H1 (cell line): ENCODE measurements at regions not wholly inside any gene's neighbourhood (a gene's known extent, or its start where the extent isn't known, plus 50 kb on each side); places are given as distances from the start of the nearest gene placed in this dataset.

Source experiments
- CTCF ChIA-PET: fragments of 300-600 bp; sonication (Branson Sonifier 250); formaldehyde crosslinking; loops from one replicate; lab custom pipeline; 2021; ENCODE audit not compliant: partially characterized antibody; lab: Charles Lee
- POLR2A ChIA-PET: fragments of 300-600 bp; sonication (Branson Sonifier 250); formaldehyde crosslinking; loops from one replicate; lab custom pipeline; 2021; ENCODE audit warnings: inconsistent platforms; ENCODE audit not compliant: partially characterized antibody; lab: Charles Lee
- DNase-seq, 2 experiments: peaks; one replicate each; pipeline versions ENCODE4 v3.0.0 to v3.0.0-alpha.2; 2010 to 2022; ENCODE audit warnings: low spot score in 2 of 2, low read depth in 1 of 2, mixed read lengths in 1 of 2
- FAIRE-seq: peaks from 2 replicates; lab custom pipeline; 2011; peaks lifted over from hg19 to GRCh38; lab: Jason Lieb, UNC
- H2AFZ ChIP-seq: 2 replicates; pipeline ENCODE4 v1.8.1; 2012; ENCODE audit warnings: low read length, inconsistent platforms
- H2AK5ac ChIP-seq: 2 replicates; pipeline ENCODE4 v1.6.1; 2013; ENCODE audit warnings: low read depth, low read length
- H2BK120ac ChIP-seq: replicated peaks from 2 replicates; pipeline ENCODE3; 2013; ENCODE audit warnings: low read depth, low read length, inconsistent platforms
- H2BK12ac ChIP-seq: 2 replicates; pipeline ENCODE4 v1.6.1; 2013; ENCODE audit warnings: low read depth, low read length
- H2BK15ac ChIP-seq: 2 replicates; pipeline ENCODE4 v1.6.1; 2013; ENCODE audit warnings: low read length
- H2BK20ac ChIP-seq: 2 replicates; pipeline ENCODE4 v1.6.1; 2013; ENCODE audit warnings: low read length
- H2BK5ac ChIP-seq: 2 replicates; pipeline ENCODE4 v1.6.1; 2013; ENCODE audit warnings: low read depth, low read length
- H3K14ac ChIP-seq: 2 replicates; pipeline ENCODE4 v1.6.1; 2013; ENCODE audit warnings: inconsistent platforms; ENCODE audit not compliant: insufficient read length
- H3K18ac ChIP-seq: 2 replicates; pipeline ENCODE4 v1.6.1; 2013; ENCODE audit warnings: low read length; ENCODE audit errors: extremely low read depth
- H3K23ac ChIP-seq: 2 replicates; pipeline ENCODE4 v1.6.1; 2013; ENCODE audit warnings: inconsistent platforms; ENCODE audit not compliant: insufficient read length
- H3K23me2 ChIP-seq: 2 replicates; pipeline ENCODE4 v1.6.1; 2013; ENCODE audit warnings: low read depth, low read length
- H3K27ac ChIP-seq: 2 replicates; pipeline ENCODE4 v1.6.1; 2011; ENCODE audit warnings: low read depth, low read length, inconsistent platforms
- H3K27me3 ChIP-seq, 4 experiments: replicated peaks in 1 of 4; 1 replicate in 1 of 4; 2 replicates in 3 of 4; pipeline versions ENCODE4 v1.6.1 to v1.8.1; 2011 to 2013; ENCODE audit warnings: low read length in 3 of 4, mild to moderate bottlenecking in 3 of 4, inconsistent platforms in 2 of 4, mixed read lengths in 2 of 4, moderate library complexity in 1 of 4; ENCODE audit not compliant: control insufficient read depth in 3 of 4, insufficient read depth in 3 of 4; ENCODE audit errors: extremely low read depth in 1 of 4
- H3K36me3 ChIP-seq, 4 experiments: 2 replicates each; pipeline versions ENCODE4 v1.6.1 to v1.8.1; 2011 to 2013; ENCODE audit warnings: mild to moderate bottlenecking in 4 of 4, low read length in 3 of 4, moderate library complexity in 2 of 4, control low read depth in 1 of 4, inconsistent platforms in 1 of 4; ENCODE audit not compliant: insufficient read depth in 4 of 4, control insufficient read depth in 2 of 4
- H3K4ac ChIP-seq: replicated peaks from 2 replicates; pipeline ENCODE3; 2013; ENCODE audit warnings: low read length, low read depth, mixed read lengths, inconsistent platforms; ENCODE audit not compliant: insufficient read length
- H3K4me1 ChIP-seq, 4 experiments: replicated peaks in 1 of 4; 1 replicate in 1 of 4; 2 replicates in 3 of 4; pipeline versions ENCODE4 v1.6.1 to v1.8.1; 2011 to 2013; ENCODE audit warnings: low read length in 3 of 4, inconsistent platforms in 2 of 4, mixed read lengths in 1 of 4; ENCODE audit not compliant: insufficient read depth in 4 of 4, control insufficient read depth in 3 of 4
- H3K4me2 ChIP-seq, 2 experiments: 2 replicates each; pipeline versions ENCODE4 v1.6.1 to v1.8.1; 2011 to 2013; ENCODE audit warnings: low read depth in 2 of 2, low read length in 2 of 2, control low read depth in 1 of 2, inconsistent platforms in 1 of 2, mild to moderate bottlenecking in 1 of 2; ENCODE audit not compliant: insufficient read depth in 1 of 2
- H3K4me3 ChIP-seq, 4 experiments: fragments of 200-600, 300-600 bp in 1 of 4; sonication (generic), shearing (Covaris generic), sonication (Bioruptor Twin) in 1 of 4; 2 replicates each; pipeline versions ENCODE4 v1.5.1 to v1.8.1; 2011 to 2016; ENCODE audit warnings: low read length in 4 of 4, low read depth in 3 of 4, control low read depth in 2 of 4, inconsistent platforms in 2 of 4, mild to moderate bottlenecking in 2 of 4, mixed read lengths in 1 of 4, moderate library complexity in 1 of 4; ENCODE audit not compliant: insufficient read depth in 2 of 4; ENCODE audit errors: extremely low read depth in 1 of 4
- H3K56ac ChIP-seq: replicated peaks from 2 replicates; pipeline ENCODE3; 2013; ENCODE audit warnings: low read depth, mild to moderate bottlenecking, mixed read lengths, low read length, inconsistent platforms; ENCODE audit not compliant: insufficient read length
- H3K79me1 ChIP-seq: 2 replicates; pipeline ENCODE4 v1.6.1; 2013; ENCODE audit warnings: low read depth, low read length, control low read depth
- H3K79me2 ChIP-seq, 2 experiments: 2 replicates each; pipeline versions ENCODE4 v1.6.1 to v1.8.1; 2012 to 2013; ENCODE audit warnings: low read length in 2 of 2, mild to moderate bottlenecking in 2 of 2, inconsistent platforms in 1 of 2; ENCODE audit not compliant: insufficient read depth in 2 of 2, control insufficient read depth in 1 of 2
- H3K9ac ChIP-seq, 4 experiments: replicated peaks in 1 of 4; 1 replicate in 1 of 4; 2 replicates in 3 of 4; pipeline versions ENCODE4 v1.6.1 to v1.8.1; 2011 to 2013; ENCODE audit warnings: low read depth in 3 of 4, low read length in 3 of 4, control low read depth in 2 of 4, mild to moderate bottlenecking in 2 of 4, moderate library complexity in 2 of 4, inconsistent platforms in 1 of 4; ENCODE audit errors: extremely low read depth in 1 of 4
- H3K9me3 ChIP-seq, 2 experiments: 2 replicates each; pipeline versions ENCODE4 v1.6.1 to v1.8.1; 2012 to 2013; ENCODE audit warnings: mild to moderate bottlenecking in 2 of 2, moderate library complexity in 2 of 2, control low read depth in 1 of 2, inconsistent platforms in 1 of 2, low read depth in 1 of 2, low read length in 1 of 2, mixed read lengths in 1 of 2; ENCODE audit not compliant: insufficient read depth in 2 of 2
- H4K20me1 ChIP-seq, 2 experiments: replicated peaks in 1 of 2; 2 replicates each; pipeline versions ENCODE3 to v1.8.1; 2011 to 2013; ENCODE audit warnings: inconsistent platforms in 2 of 2, low read length in 2 of 2, mild to moderate bottlenecking in 1 of 2; ENCODE audit not compliant: insufficient read depth in 2 of 2, control insufficient read depth in 1 of 2
- H4K5ac ChIP-seq: 2 replicates; pipeline ENCODE4 v1.6.1; 2013; ENCODE audit warnings: low read length, low read depth, mixed read lengths, inconsistent platforms; ENCODE audit not compliant: insufficient read length
- H4K8ac ChIP-seq: 2 replicates; pipeline ENCODE4 v1.8.0; 2013; ENCODE audit warnings: mild to moderate bottlenecking, moderate library complexity, low read length, inconsistent platforms; ENCODE audit not compliant: insufficient read depth; ENCODE audit errors: extremely low read depth
- H4K91ac ChIP-seq: replicated peaks from 2 replicates; pipeline ENCODE3; 2013; ENCODE audit warnings: low read length, mixed read lengths, inconsistent platforms; ENCODE audit not compliant: insufficient read length
- CBX5 ChIP-seq: fragments of 300-800, 300-1000 bp; sonication (generic); IDR thresholded peaks from 2 replicates; pipeline ENCODE4 v1.7.1; 2016; ENCODE audit warnings: antibody characterized with exemption, low read length, low read depth
- CHD1 ChIP-seq: IDR thresholded peaks from 2 replicates; pipeline ENCODE4 v1.6.1; 2012; ENCODE audit warnings: low read depth, low read length, improper control_type of control experiment
- EGR1 ChIP-seq: IDR thresholded peaks from 2 replicates; pipeline ENCODE4 v1.6.1; 2011; ENCODE audit warnings: low read depth, low read length, borderline replicate concordance
- HDAC2 ChIP-seq, 2 experiments: fragments of 300-600 bp in 1 of 2; sonication (generic) in 1 of 2; IDR thresholded peaks; 2 replicates each; pipeline ENCODE4 v1.6.1; 2011 to 2012; ENCODE audit warnings: low read depth in 2 of 2, low read length in 2 of 2, mild to moderate bottlenecking in 2 of 2, moderate library complexity in 2 of 2, borderline replicate concordance in 1 of 2, inconsistent platforms in 1 of 2
- JUN ChIP-seq: IDR thresholded peaks from 2 replicates; pipeline ENCODE4 v1.6.1; 2011; ENCODE audit warnings: low read depth, mild to moderate bottlenecking, improper control_type of control experiment, low read length
- RBBP5 ChIP-seq: IDR thresholded peaks from 2 replicates; pipeline ENCODE4 v1.7.1; 2012; ENCODE audit warnings: low read depth, mild to moderate bottlenecking, inconsistent platforms, low read length, moderate library complexity, borderline replicate concordance
- RNF2 ChIP-seq: fragments of 200-900, 300-1000 bp; sonication (generic); IDR thresholded peaks from 2 replicates; pipeline ENCODE4 v1.7.1; 2016; ENCODE audit warnings: borderline replicate concordance, low read depth, mild to moderate bottlenecking, antibody characterized with exemption, low read length; ENCODE audit not compliant: poor library complexity, severe bottlenecking; ENCODE audit errors: missing control alignments
- SIN3A ChIP-seq, 2 experiments: IDR thresholded peaks in 1 of 2; conservative IDR thresholded peaks in 1 of 2; 2 replicates each; pipeline ENCODE4 v1.6.1; 2011 to 2012; ENCODE audit warnings: low read length in 2 of 2, improper control_type of control experiment in 1 of 2, low read depth in 1 of 2, mild to moderate bottlenecking in 1 of 2
- TAF1 ChIP-seq: IDR thresholded peaks from 2 replicates; pipeline ENCODE4 v1.6.1; 2011; ENCODE audit warnings: mild to moderate bottlenecking, low read depth, low read length
- USF2 ChIP-seq: IDR thresholded peaks from 2 replicates; pipeline ENCODE4 v1.6.1; 2011; ENCODE audit warnings: low read length, improper control_type of control experiment
- WGBS, 2 experiments: shearing (Covaris generic) in 1 of 2; methylation state at CpG; one replicate each; pipeline versions ENCODE4 v1.1.6 to v1.1.7; 2013 to 2015; ENCODE audit warnings: low lambda C conversion rate in 2 of 2, mixed read lengths in 2 of 2, inconsistent platforms in 1 of 2, low coverage in 1 of 2, missing lambda C conversion rate in 1 of 2; ENCODE audit not compliant: insufficient replicate concordance in 2 of 2, insufficient coverage in 1 of 2, insufficient read length in 1 of 2; ENCODE audit errors: extremely low coverage in 1 of 2, missing lambda C conversion rate in 1 of 2; 5-methylcytosine and 5-hydroxymethylcytosine counted together
- TF ChIP-seq, protein P1 (sequence below): IDR thresholded peaks from 2 replicates; pipeline ENCODE4 v1.6.1; 2012; ENCODE audit warnings: inconsistent platforms

GRCh38 chr2:84251651-84252302 lies 207.3 kb downstream of the SUCLG1 start:
- H2BK12ac ChIP-seq = no peak overlapping the region
- H2BK15ac ChIP-seq = no peak overlapping the region
- FAIRE-seq (no peak), DNase-seq (no peak)
- H3K79me1 ChIP-seq = no peaks in the 10 kb centered on the region
- H2BK20ac ChIP-seq = no peak overlapping the region
- no peak overlapping the region for H2BK5ac ChIP-seq
- H3K79me2 ChIP-seq = no peaks in the 10 kb centered on the region
- no peak overlapping the region for H3K18ac ChIP-seq
- no peak overlapping the region for H4K5ac ChIP-seq
- no peak overlapping the region for H3K4ac ChIP-seq
- POLR2A ChIA-PET = no interaction called here
- no peak overlapping the region for H4K91ac ChIP-seq
- CTCF ChIA-PET = interaction anchor here (0.8 to 1.3 kb wide), 2 partner anchors 8 to 63 kb away, joined by 3 read pairs; no protein-coding TSS in a partner anchor
- H3K9me3 ChIP-seq = no peaks in the 10 kb centered on the region
- no peak overlapping the region for H3K56ac ChIP-seq
- H3K23ac ChIP-seq = no peak overlapping the region
- H3K4me2 ChIP-seq = no peak overlapping the region
- WGBS, 2 experiments = 78 to 100% methylated on average over 1 to 2 of the region's 2 CpGs
- H3K27ac ChIP-seq = no peak overlapping the region
- no peak overlapping the region for H3K4me3 ChIP-seq
- no peaks in the 10 kb centered on the region for H3K36me3 ChIP-seq
- no peaks in the 10 kb centered on the region for H4K20me1 ChIP-seq
- no peak overlapping the region for H3K9ac ChIP-seq
- H4K8ac ChIP-seq = no peak overlapping the region
- no peak overlapping the region for H2AFZ ChIP-seq
- H3K27me3 ChIP-seq = no peaks in the 10 kb centered on the region
- no peaks in the 10 kb centered on the region for H3K4me1 ChIP-seq
- no peaks in the 10 kb centered on the region for H3K23me2 ChIP-seq
- no peak overlapping the region for H2BK120ac ChIP-seq
- H3K14ac ChIP-seq = no peak overlapping the region
- H2AK5ac ChIP-seq = no peak overlapping the region
- TF ChIP-seq RBBP5 (no peak), RNF2 (no peak), HDAC2 (IDR thresholded peaks at IDR 0.05; ENCODE audit: borderline replicate concordance in 1 of 2, low read depth in 2 of 2, low read length in 2 of 2) (no peak), CHD1 (no peak), TAF1 (no peak), EGR1 (no peak), CBX5 (no peak), SIN3A (conservative IDR thresholded peaks at IDR 0.05 in 1 of 2, IDR thresholded peaks at IDR 0.05 in 1 of 2; ENCODE audit: low read depth in 1 of 2, low read length in 2 of 2) (no peak), JUN (no peak), USF2 (no peak)
- TF ChIP-seq, protein P1, sequence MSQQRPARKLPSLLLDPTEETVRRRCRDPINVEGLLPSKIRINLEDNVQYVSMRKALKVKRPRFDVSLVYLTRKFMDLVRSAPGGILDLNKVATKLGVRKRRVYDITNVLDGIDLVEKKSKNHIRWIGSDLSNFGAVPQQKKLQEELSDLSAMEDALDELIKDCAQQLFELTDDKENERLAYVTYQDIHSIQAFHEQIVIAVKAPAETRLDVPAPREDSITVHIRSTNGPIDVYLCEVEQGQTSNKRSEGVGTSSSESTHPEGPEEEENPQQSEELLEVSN = no peak
